ENCODE measurements at regions not wholly inside any gene's neighbourhood (a gene's known extent, or its start where the extent isn't known, plus 50 kb on each side); places are given as distances from the start of the nearest gene placed in this dataset.

DNA sequence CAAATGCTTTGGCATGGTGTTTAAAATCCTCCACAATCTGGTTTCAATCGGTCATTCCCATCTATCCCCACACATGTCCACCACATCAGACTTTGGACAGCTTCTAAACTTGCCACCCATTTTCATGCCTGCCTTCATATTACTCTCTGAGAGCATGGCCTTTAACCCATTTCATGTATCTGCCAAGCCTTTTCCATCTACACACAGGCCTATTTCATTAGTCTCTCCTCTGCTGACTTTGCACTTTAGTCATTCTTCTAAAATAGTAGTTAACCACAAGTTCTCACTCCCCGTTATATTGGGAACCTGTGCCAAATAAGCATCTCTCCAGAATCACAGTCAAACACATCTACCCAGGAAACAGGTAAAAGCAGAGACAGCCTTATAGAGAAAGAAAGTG lies 142.2 kb downstream of the MZT1 start:
- no peaks in the 10 kb centered on the region for H3K9me3 ChIP-seq (ENCODE audit: control insufficient read depth in 2 of 3, insufficient read depth in 1 of 3, low read length in 3 of 3)
- FAIRE-seq (no peak), DNase-seq (no peak)
- TF ChIP-seq, protein P1, sequence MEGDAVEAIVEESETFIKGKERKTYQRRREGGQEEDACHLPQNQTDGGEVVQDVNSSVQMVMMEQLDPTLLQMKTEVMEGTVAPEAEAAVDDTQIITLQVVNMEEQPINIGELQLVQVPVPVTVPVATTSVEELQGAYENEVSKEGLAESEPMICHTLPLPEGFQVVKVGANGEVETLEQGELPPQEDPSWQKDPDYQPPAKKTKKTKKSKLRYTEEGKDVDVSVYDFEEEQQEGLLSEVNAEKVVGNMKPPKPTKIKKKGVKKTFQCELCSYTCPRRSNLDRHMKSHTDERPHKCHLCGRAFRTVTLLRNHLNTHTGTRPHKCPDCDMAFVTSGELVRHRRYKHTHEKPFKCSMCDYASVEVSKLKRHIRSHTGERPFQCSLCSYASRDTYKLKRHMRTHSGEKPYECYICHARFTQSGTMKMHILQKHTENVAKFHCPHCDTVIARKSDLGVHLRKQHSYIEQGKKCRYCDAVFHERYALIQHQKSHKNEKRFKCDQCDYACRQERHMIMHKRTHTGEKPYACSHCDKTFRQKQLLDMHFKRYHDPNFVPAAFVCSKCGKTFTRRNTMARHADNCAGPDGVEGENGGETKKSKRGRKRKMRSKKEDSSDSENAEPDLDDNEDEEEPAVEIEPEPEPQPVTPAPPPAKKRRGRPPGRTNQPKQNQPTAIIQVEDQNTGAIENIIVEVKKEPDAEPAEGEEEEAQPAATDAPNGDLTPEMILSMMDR (IDR thresholded peaks at IDR 0.05; ENCODE audit: borderline replicate concordance, extremely low read depth, insufficient read depth), result no peak
- no peaks in the 10 kb centered on the region for H3K36me3 ChIP-seq (ENCODE audit: control insufficient read depth in 2 of 3, insufficient read depth in 3 of 3, low read length in 3 of 3)
- intact Hi-C loops (cut with DNase I), result no loop called here
- no peak overlapping the region for H3K27ac ChIP-seq (ENCODE audit: low read depth in 2 of 2, low read length in 2 of 2)
- no peak overlapping the region for H3K9ac ChIP-seq (ENCODE audit: low read length in 3 of 3)
- no peaks in the 10 kb centered on the region for H3K27me3 ChIP-seq (ENCODE audit: control insufficient read depth, insufficient read depth, low read length)
- H3K4me3 ChIP-seq (ENCODE audit: low read length in 3 of 3), result no peak overlapping the region
- no peaks in the 10 kb centered on the region for H3K4me1 ChIP-seq (ENCODE audit: control insufficient read depth in 2 of 3, insufficient read depth in 2 of 3, low read depth in 1 of 3, low read length in 3 of 3)

- no peaks in the 10 kb centered on the region for H3K27me3 ChIP-seq (ENCODE audit: control insufficient read depth, insufficient read depth, low read length)
- H3K9me3 ChIP-seq (ENCODE audit: control insufficient read depth in 2 of 3, insufficient read depth in 1 of 3, low read length in 3 of 3), result peaks cover 0 to 7% (median 0%) of the 10 kb centered on the region in 3 donors
- no peak overlapping the region for H3K9ac ChIP-seq (ENCODE audit: low read length in 3 of 3)
- H3K36me3 ChIP-seq (ENCODE audit: control insufficient read depth in 2 of 3, insufficient read depth in 3 of 3, low read length in 3 of 3), result no peaks in the 10 kb centered on the region
- no peak overlapping the region for H3K4me3 ChIP-seq (ENCODE audit: low read length in 3 of 3)
- DNase-seq (no peak), FAIRE-seq (no peak)
- H3K27ac ChIP-seq (ENCODE audit: low read depth in 2 of 2, low read length in 2 of 2), result no peak overlapping the region
- intact Hi-C loops (cut with DNase I), result no loop called here
- H3K4me1 ChIP-seq (ENCODE audit: control insufficient read depth in 2 of 3, insufficient read depth in 2 of 3, low read depth in 1 of 3, low read length in 3 of 3), result no peaks in the 10 kb centered on the region
- TF ChIP-seq, protein P1 (IDR thresholded peaks at IDR 0.05; ENCODE audit: borderline replicate concordance, extremely low read depth, insufficient read depth), result no peak
Observed at GRCh38 chr13:72571191-72571590, 156.2 kb downstream of the MZT1 start.

GRCh38 chr13:72570019-72570418 lies 157.4 kb downstream of the MZT1 start:
- intact Hi-C loops (cut with DNase I), result no loop called here
- Histone ChIP-seq H3K36me3 (ENCODE audit: control insufficient read depth in 2 of 3, insufficient read depth in 3 of 3, low read length in 3 of 3) (no peaks in the 10 kb centered on the region), H3K4me3 (ENCODE audit: low read length in 3 of 3) (no peak overlapping the region), H3K4me1 (ENCODE audit: control insufficient read depth in 2 of 3, insufficient read depth in 2 of 3, low read depth in 1 of 3, low read length in 3 of 3) (no peaks in the 10 kb centered on the region), H3K9me3 (ENCODE audit: control insufficient read depth in 2 of 3, insufficient read depth in 1 of 3, low read length in 3 of 3) (no peaks in the 10 kb centered on the region), H3K27me3 (ENCODE audit: control insufficient read depth, insufficient read depth, low read length) (no peaks in the 10 kb centered on the region), H3K27ac (ENCODE audit: low read depth in 2 of 2, low read length in 2 of 2) (no peak overlapping the region), H3K9ac (ENCODE audit: low read length in 3 of 3) (no peak overlapping the region)
- DNase-seq (peak in 1 of 5 donors; percentile 14), FAIRE-seq (no peak)
- TF ChIP-seq, protein P1 (IDR thresholded peaks at IDR 0.05; ENCODE audit: borderline replicate concordance, extremely low read depth, insufficient read depth), result no peak

GRCh38 chr13:72567566-72567965 lies 159.9 kb downstream of the MZT1 start:
- Histone ChIP-seq H3K36me3 (ENCODE audit: control insufficient read depth in 2 of 3, insufficient read depth in 3 of 3, low read length in 3 of 3) (no peaks in the 10 kb centered on the region), H3K27ac (ENCODE audit: low read depth in 2 of 2, low read length in 2 of 2) (no peak overlapping the region), H3K27me3 (ENCODE audit: control insufficient read depth, insufficient read depth, low read length) (no peaks in the 10 kb centered on the region), H3K9ac (ENCODE audit: low read length in 3 of 3) (no peak overlapping the region), H3K4me3 (ENCODE audit: low read length in 3 of 3) (no peak overlapping the region), H3K4me1 (ENCODE audit: control insufficient read depth in 2 of 3, insufficient read depth in 2 of 3, low read depth in 1 of 3, low read length in 3 of 3) (no peaks in the 10 kb centered on the region), H3K9me3 (ENCODE audit: control insufficient read depth in 2 of 3, insufficient read depth in 1 of 3, low read length in 3 of 3) (no peaks in the 10 kb centered on the region)
- no peak for FAIRE-seq
- DNase-seq, result no peak
- intact Hi-C loops (cut with DNase I), result loop anchor here (10.0 kb wide), 1 partner anchor 1813 kb away; no protein-coding TSS in a partner anchor
- TF ChIP-seq, protein P1 (IDR thresholded peaks at IDR 0.05; ENCODE audit: borderline replicate concordance, extremely low read depth, insufficient read depth), result no peak

Measured in kidney (tissue), 13 donors.